ENCODE measurements at regions not wholly inside any gene's neighbourhood (a gene's known extent, or its start where the extent isn't known, plus 50 kb on each side); places are given as distances from the start of the nearest gene placed in this dataset.

- no peaks in the 10 kb centered on the region for H3K27me3 ChIP-seq (ENCODE audit: control insufficient read depth, insufficient read depth, low read length)
- ChIA-PET POLR2A (no interaction called here), CTCF (no interaction called here)
- H3K27ac ChIP-seq (ENCODE audit: low read length), result no peak overlapping the region
- no peak for DNase-seq (ENCODE audit: low read depth, low spot score)
- H3K36me3 ChIP-seq (ENCODE audit: control insufficient read depth, insufficient read depth, low read length), result no peaks in the 10 kb centered on the region
- ATAC-seq, result no peak
- intact Hi-C loops (cut with micrococcal nuclease; ENCODE audit: unreplicated experiment), result no loop called here
- no peaks in the 10 kb centered on the region; the same call in 1 of the 2 replicates for H3K4me1 ChIP-seq (ENCODE audit: control insufficient read depth, insufficient read depth, low read length)
- in situ Hi-C loops (cut with HindIII; ENCODE audit: low pct_unique_long_range_greater_than_20kb, low sequenced_read_pairs), result no loop called here
- no peak for TF ChIP-seq CTCF (IDR thresholded peaks at IDR 0.05)
- TF ChIP-seq TCF7L2 (IDR thresholded peaks at IDR 0.05; ENCODE audit: low read depth, low read length), result no peak
- no peak for TF ChIP-seq SIN3A (IDR thresholded peaks at IDR 0.05; ENCODE audit: borderline replicate concordance, insufficient read depth, low read depth, low read length)
- no peak for TF ChIP-seq POLR2AphosphoS5 (IDR thresholded peaks at IDR 0.05; ENCODE audit: low read depth, low read length)
- no peak for TF ChIP-seq REST (IDR thresholded peaks at IDR 0.05; ENCODE audit: insufficient read depth in 1 of 2, low read depth in 2 of 2, low read length in 1 of 2)
- no TSS peak for BruUV-seq (replicated peaks)
- no peaks in the 10 kb centered on the region for H3K9me3 ChIP-seq (ENCODE audit: control insufficient read depth, insufficient read depth, low read depth, low read length)
- no peak overlapping the region for H3K4me3 ChIP-seq (ENCODE audit: low read depth in 2 of 2, low read length in 2 of 2)
These were observed 257.4 kb downstream of the ASXL3 start for GRCh38 chr18:33835419-33835818.

GRCh38 chr18:33833842-33834241 lies 255.8 kb downstream of the ASXL3 start:
- BruUV-seq (replicated peaks), result no TSS peak

More at GRCh38 chr18:33833842-33834241, 255.8 kb downstream of the ASXL3 start:
- DNase-seq (ENCODE audit: low read depth, low spot score) (no peak), ATAC-seq (no peak)
- no peak for TF ChIP-seq REST (IDR thresholded peaks at IDR 0.05; ENCODE audit: insufficient read depth in 1 of 2, low read depth in 2 of 2, low read length in 1 of 2)
- no peak for TF ChIP-seq TCF7L2 (IDR thresholded peaks at IDR 0.05; ENCODE audit: low read depth, low read length)
- no peak for TF ChIP-seq POLR2AphosphoS5 (IDR thresholded peaks at IDR 0.05; ENCODE audit: low read depth, low read length)
- no peak; the same call in 1 of the 2 replicates for TF ChIP-seq CTCF (IDR thresholded peaks at IDR 0.05)
- no peak for TF ChIP-seq SIN3A (IDR thresholded peaks at IDR 0.05; ENCODE audit: borderline replicate concordance, insufficient read depth, low read depth, low read length)
- no peaks in the 10 kb centered on the region for H3K27me3 ChIP-seq (ENCODE audit: control insufficient read depth, insufficient read depth, low read length)
- intact Hi-C loops (cut with micrococcal nuclease; ENCODE audit: unreplicated experiment), result no loop called here
- H3K4me3 ChIP-seq (ENCODE audit: low read depth in 2 of 2, low read length in 2 of 2), result no peak overlapping the region
- H3K9me3 ChIP-seq (ENCODE audit: control insufficient read depth, insufficient read depth, low read depth, low read length), result no peaks in the 10 kb centered on the region
- ChIA-PET CTCF (no interaction called here), POLR2A (no interaction called here)
- in situ Hi-C loops (cut with HindIII; ENCODE audit: low pct_unique_long_range_greater_than_20kb, low sequenced_read_pairs), result no loop called here
- H3K36me3 ChIP-seq (ENCODE audit: control insufficient read depth, insufficient read depth, low read length), result no peaks in the 10 kb centered on the region
- H3K4me1 ChIP-seq (ENCODE audit: control insufficient read depth, insufficient read depth, low read length), result no peaks in the 10 kb centered on the region
- H3K27ac ChIP-seq (ENCODE audit: low read length), result no peak overlapping the region
